Mammary epithelial cell (primary cell): ENCODE measurements at regions not wholly inside any gene's neighbourhood (a gene's known extent, or its start where the extent isn't known, plus 50 kb on each side); places are given as distances from the start of the nearest gene placed in this dataset.

Source experiments
- EZH2 ChIP-seq: IDR thresholded peaks from 2 replicates; pipeline ENCODE4 v1.6.1; 2012; ENCODE audit warnings: low read length, inconsistent platforms, borderline replicate concordance
- TF ChIP-seq, protein P1 (sequence below), 2 donors: IDR thresholded peaks in 1 of 2; conservative IDR thresholded peaks in 1 of 2; 2 replicates each; pipeline ENCODE4 v1.5.1; 2011 to 2012; ENCODE audit warnings: inconsistent platforms in 2 of 2, low read length in 2 of 2, mild to moderate bottlenecking in 2 of 2, control low read depth in 1 of 2, low read depth in 1 of 2; ENCODE audit not compliant: insufficient read depth in 1 of 2; ENCODE audit errors: extremely low read depth in 1 of 2

DNA sequence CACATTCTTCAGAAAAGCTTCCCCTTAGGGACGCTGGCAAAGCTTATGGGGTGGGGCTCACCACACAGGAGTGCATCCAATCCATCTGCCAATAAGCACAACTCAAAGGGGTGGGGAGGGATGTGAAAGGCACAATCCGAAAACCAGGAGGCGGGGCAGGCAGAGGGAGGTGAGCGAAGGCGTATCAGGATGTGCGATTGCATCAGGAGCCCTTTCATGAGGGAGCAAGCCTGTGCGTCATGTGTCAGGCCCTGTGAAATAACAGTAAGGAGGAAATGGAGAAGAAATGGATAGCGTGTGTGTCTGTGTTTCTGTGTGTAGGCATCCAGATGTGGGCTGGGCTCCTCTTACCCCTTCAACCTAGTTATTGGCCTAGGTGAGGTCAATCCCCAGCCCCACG is 382.4 kb upstream of the CDH4 start:
- no peak for TF ChIP-seq EZH2
- TF ChIP-seq, protein P1, sequence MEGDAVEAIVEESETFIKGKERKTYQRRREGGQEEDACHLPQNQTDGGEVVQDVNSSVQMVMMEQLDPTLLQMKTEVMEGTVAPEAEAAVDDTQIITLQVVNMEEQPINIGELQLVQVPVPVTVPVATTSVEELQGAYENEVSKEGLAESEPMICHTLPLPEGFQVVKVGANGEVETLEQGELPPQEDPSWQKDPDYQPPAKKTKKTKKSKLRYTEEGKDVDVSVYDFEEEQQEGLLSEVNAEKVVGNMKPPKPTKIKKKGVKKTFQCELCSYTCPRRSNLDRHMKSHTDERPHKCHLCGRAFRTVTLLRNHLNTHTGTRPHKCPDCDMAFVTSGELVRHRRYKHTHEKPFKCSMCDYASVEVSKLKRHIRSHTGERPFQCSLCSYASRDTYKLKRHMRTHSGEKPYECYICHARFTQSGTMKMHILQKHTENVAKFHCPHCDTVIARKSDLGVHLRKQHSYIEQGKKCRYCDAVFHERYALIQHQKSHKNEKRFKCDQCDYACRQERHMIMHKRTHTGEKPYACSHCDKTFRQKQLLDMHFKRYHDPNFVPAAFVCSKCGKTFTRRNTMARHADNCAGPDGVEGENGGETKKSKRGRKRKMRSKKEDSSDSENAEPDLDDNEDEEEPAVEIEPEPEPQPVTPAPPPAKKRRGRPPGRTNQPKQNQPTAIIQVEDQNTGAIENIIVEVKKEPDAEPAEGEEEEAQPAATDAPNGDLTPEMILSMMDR (conservative IDR thresholded peaks at IDR 0.05 in 1 of 2, IDR thresholded peaks at IDR 0.05 in 1 of 2; ENCODE audit: extremely low read depth in 1 of 2, insufficient read depth in 1 of 2, low read depth in 1 of 2, low read length in 2 of 2): no peak
